Liver (tissue), 8 donors: ENCODE measurements at regions not wholly inside any gene's neighbourhood (a gene's known extent, or its start where the extent isn't known, plus 50 kb on each side); places are given as distances from the start of the nearest gene placed in this dataset.

Experiments used
- DNase-seq: peaks from one replicate; pipeline ENCODE4 v3.0.0-alpha.2; 2017; ENCODE audit warnings: low spot score
- H3K27ac ChIP-seq, 2 donors: one replicate each; pipeline ENCODE4 v1.7.0; 2013; ENCODE audit warnings: inconsistent platforms in 2 of 2, low read length in 2 of 2, control low read depth in 1 of 2, low read depth in 1 of 2, mild to moderate bottlenecking in 1 of 2
- H3K27me3 ChIP-seq, 4 donors: one replicate each; pipeline versions ENCODE4 v1.6.1 to v1.7.0; 2013; ENCODE audit warnings: low read length in 3 of 4, inconsistent platforms in 1 of 4, mild to moderate bottlenecking in 1 of 4, moderate library complexity in 1 of 4; ENCODE audit not compliant: control insufficient read depth in 4 of 4, insufficient read depth in 4 of 4
- H3K36me3 ChIP-seq, 4 donors: one replicate each; pipeline versions ENCODE4 v1.6.1 to v1.7.0; 2013; ENCODE audit warnings: low read length in 3 of 4, mild to moderate bottlenecking in 3 of 4, low read depth in 1 of 4, moderate library complexity in 1 of 4; ENCODE audit not compliant: control insufficient read depth in 4 of 4, insufficient read depth in 3 of 4
- H3K4me1 ChIP-seq, 4 donors: one replicate each; pipeline versions ENCODE4 v1.6.1 to v1.7.0; 2013; ENCODE audit warnings: low read length in 3 of 4, mild to moderate bottlenecking in 3 of 4, moderate library complexity in 1 of 4; ENCODE audit not compliant: control insufficient read depth in 4 of 4, insufficient read depth in 4 of 4
- H3K4me3 ChIP-seq, 3 donors: one replicate each; pipeline versions ENCODE4 v1.6.1 to v1.7.0; 2013; ENCODE audit warnings: low read length in 3 of 3, control low read depth in 1 of 3, low read depth in 1 of 3, mild to moderate bottlenecking in 1 of 3
- H3K9ac ChIP-seq, 2 donors: one replicate each; pipeline ENCODE4 v1.7.0; 2013; ENCODE audit warnings: low read length in 2 of 2, mild to moderate bottlenecking in 2 of 2, moderate library complexity in 2 of 2, control low read depth in 1 of 2, low read depth in 1 of 2
- H3K9me3 ChIP-seq, 4 donors: one replicate each; pipeline versions ENCODE4 v1.6.1 to v1.7.0; 2013; ENCODE audit warnings: low read length in 3 of 4; ENCODE audit not compliant: control insufficient read depth in 4 of 4
- ATF3 ChIP-seq: IDR thresholded peaks from 2 replicates; pipeline ENCODE4 v1.6.1; 2016; ENCODE audit warnings: antibody characterized with exemption
- CTCF ChIP-seq: fragments of 150-350 bp; IDR thresholded peaks from 2 replicates; pipeline ENCODE4 v1.5.1; 2017; ENCODE audit warnings: improper control_type of control experiment, low read depth, low read length; ENCODE audit not compliant: missing input control
- EGR1 ChIP-seq, 2 donors: IDR thresholded peaks; 2 replicates each; pipeline ENCODE4 v1.6.1; 2016 to 2018; ENCODE audit warnings: antibody characterized with exemption in 2 of 2, low read depth in 2 of 2
- FOXA1 ChIP-seq: IDR thresholded peaks from 2 replicates; pipeline ENCODE4 v1.6.1; 2016; ENCODE audit warnings: antibody characterized with exemption
- FOXA2 ChIP-seq: IDR thresholded peaks from 2 replicates; pipeline ENCODE4 v1.6.1; 2016; ENCODE audit warnings: antibody characterized with exemption
- GABPA ChIP-seq, 2 donors: IDR thresholded peaks in 1 of 2; conservative IDR thresholded peaks in 1 of 2; 2 replicates each; pipeline ENCODE4 v1.6.1; 2016; ENCODE audit warnings: antibody characterized with exemption in 2 of 2, mild to moderate bottlenecking in 1 of 2, moderate library complexity in 1 of 2
- HNF4A ChIP-seq, 2 donors: conservative IDR thresholded peaks; 2 replicates each; pipeline ENCODE4 v1.6.1; 2016; ENCODE audit warnings: antibody characterized with exemption in 2 of 2, mild to moderate bottlenecking in 2 of 2
- HNF4G ChIP-seq: IDR thresholded peaks from 2 replicates; pipeline ENCODE4 v1.6.1; 2016; ENCODE audit warnings: antibody characterized with exemption
- JUND ChIP-seq, 2 donors: IDR thresholded peaks; 2 replicates each; pipeline ENCODE4 v1.6.1; 2016; ENCODE audit warnings: antibody characterized with exemption in 2 of 2
- MAX ChIP-seq: IDR thresholded peaks from 2 replicates; pipeline ENCODE4 v1.6.1; 2016; ENCODE audit warnings: antibody characterized with exemption
- NR2F2 ChIP-seq: IDR thresholded peaks from 2 replicates; pipeline ENCODE4 v1.6.1; 2016; ENCODE audit warnings: antibody characterized with exemption
- RAD21 ChIP-seq, 2 donors: IDR thresholded peaks; 2 replicates each; pipeline ENCODE4 v1.6.1; 2016; ENCODE audit warnings: antibody characterized with exemption in 2 of 2, mild to moderate bottlenecking in 2 of 2
- REST ChIP-seq: IDR thresholded peaks from 2 replicates; pipeline ENCODE4 v1.6.1; 2016; ENCODE audit warnings: antibody characterized with exemption, mild to moderate bottlenecking
- RXRA ChIP-seq, 2 donors: IDR thresholded peaks; 2 replicates each; pipeline ENCODE4 v1.6.1; 2017 to 2018; ENCODE audit warnings: antibody characterized with exemption in 2 of 2, mild to moderate bottlenecking in 1 of 2
- SP1 ChIP-seq: IDR thresholded peaks from 2 replicates; pipeline ENCODE4 v1.6.1; 2018; ENCODE audit warnings: antibody characterized with exemption, mild to moderate bottlenecking
- TAF1 ChIP-seq: conservative IDR thresholded peaks from 2 replicates; pipeline ENCODE4 v1.6.1; 2016; ENCODE audit warnings: antibody characterized with exemption, mild to moderate bottlenecking
- YY1 ChIP-seq: IDR thresholded peaks from 2 replicates; pipeline ENCODE4 v1.6.1; 2016; ENCODE audit warnings: antibody characterized with exemption, mild to moderate bottlenecking
- ZBTB33 ChIP-seq: IDR thresholded peaks from 2 replicates; pipeline ENCODE4 v1.6.1; 2016; ENCODE audit warnings: antibody characterized with exemption
- WGBS: extraction: QIAGEN DNeasy Blood & Tissue Kit; methylation state at CpG from one replicate; pipeline ENCODE4 v1.1.7; 2013; 5-methylcytosine and 5-hydroxymethylcytosine counted together
- donor health status: healthy.
- donor health status: healthy.
- donor health status: healthy.
- donor health status: healthy.
- donor health status: healthy.

GRCh38 chr10:56288403-56288802, 72.7 kb downstream of the ZWINT start:
- Histone ChIP-seq H3K9me3 (no peaks in the 10 kb centered on the region), H3K4me3 (no peak overlapping the region), H3K4me1 (no peaks in the 10 kb centered on the region), H3K36me3 (no peaks in the 10 kb centered on the region), H3K27ac (no peak overlapping the region), H3K27me3 (no peaks in the 10 kb centered on the region), H3K9ac (no peak overlapping the region)
- WGBS = 42% methylated on average over 2 of the region's 2 CpGs
- TF ChIP-seq SP1 = no peak
- TF ChIP-seq RXRA (IDR thresholded peaks at IDR 0.05) = no peak
- no peak for TF ChIP-seq FOXA1
- TF ChIP-seq REST = no peak
- TF ChIP-seq JUND (IDR thresholded peaks at IDR 0.05) = no peak
- TF ChIP-seq CTCF = no peak
- no peak for TF ChIP-seq ATF3
- no peak for TF ChIP-seq HNF4G
- no peak for TF ChIP-seq HNF4A (conservative IDR thresholded peaks at IDR 0.05)
- no peak for TF ChIP-seq TAF1
- TF ChIP-seq RAD21 (IDR thresholded peaks at IDR 0.05) = no peak
- TF ChIP-seq MAX = no peak
- no peak for TF ChIP-seq ZBTB33
- no peak for TF ChIP-seq GABPA (IDR thresholded peaks at IDR 0.05 in 1 of 2, conservative IDR thresholded peaks at IDR 0.05 in 1 of 2)
- no peak for TF ChIP-seq YY1
- no peak for TF ChIP-seq EGR1 (IDR thresholded peaks at IDR 0.05; ENCODE audit: low read depth in 2 of 2)
- no peak for TF ChIP-seq FOXA2
- no peak for TF ChIP-seq NR2F2
- DNase-seq = no peak

GRCh38 chr10:56286096-56286495, 75.0 kb downstream of the ZWINT start:
- H3K36me3 ChIP-seq = no peaks in the 10 kb centered on the region
- no peak for TF ChIP-seq TAF1
- no peak for TF ChIP-seq RXRA (IDR thresholded peaks at IDR 0.05)
- no peak for TF ChIP-seq HNF4A (conservative IDR thresholded peaks at IDR 0.05)
- TF ChIP-seq REST = no peak
- H3K4me1 ChIP-seq = no peaks in the 10 kb centered on the region

More at GRCh38 chr10:56286096-56286495, 75.0 kb downstream of the ZWINT start:
- no peak overlapping the region for H3K9ac ChIP-seq
- DNase-seq = no peak
- no peak overlapping the region for H3K4me3 ChIP-seq
- no peak overlapping the region for H3K27ac ChIP-seq
- H3K9me3 ChIP-seq = no peaks in the 10 kb centered on the region
- no peaks in the 10 kb centered on the region for H3K27me3 ChIP-seq
